Fibroblast of upper back skin (primary cell): ENCODE measurements at regions not wholly inside any gene's neighbourhood (a gene's known extent, or its start where the extent isn't known, plus 50 kb on each side); places are given as distances from the start of the nearest gene placed in this dataset.
"Not testable (repeated sequence)": the region's sequence is repeated elsewhere in the genome, so short reads cannot be mapped to it uniquely, and the experiment has no call there.

ENCODE experiments used
- DNase-seq: peaks from one replicate; pipeline ENCODE4 v3.0.0-alpha.2; 2013

- DNase-seq: no peak
Measured at GRCh38 chr2:228507231-228507824, 325.8 kb upstream of the SPHKAP start.

- DNase-seq: no peak
Measured at GRCh38 chr2:228503731-228504130, 322.2 kb upstream of the SPHKAP start.

- DNase-seq: no peak
Measured at GRCh38 chr2:228493852-228494251, 312.4 kb upstream of the SPHKAP start.

GRCh38 chr2:228479014-228479413 is 297.5 kb upstream of the SPHKAP start:
- DNase-seq: no peak

GRCh38 chr2:228474466-228474865 is 293.0 kb upstream of the SPHKAP start:
- peak; percentile 44 for DNase-seq

- DNase-seq: no peak
Measured at GRCh38 chr2:228469721-228470120, 288.2 kb upstream of the SPHKAP start.

GRCh38 chr2:228466851-228467250 is 285.4 kb upstream of the SPHKAP start:
- DNase-seq: no peak

GRCh38 chr2:228465408-228465807 is 283.9 kb upstream of the SPHKAP start:
- DNase-seq: no peak

- DNase-seq: no peak
Measured at GRCh38 chr2:228458364-228458763, 276.9 kb upstream of the SPHKAP start.

GRCh38 chr2:228447266-228447915 is 265.9 kb upstream of the SPHKAP start:
- DNase-seq: no peak

GRCh38 chr2:228446734-228447133 is 265.2 kb upstream of the SPHKAP start:
- DNase-seq: peak; percentile 7

GRCh38 chr2:228444161-228444560 is 262.7 kb upstream of the SPHKAP start:
- no peak for DNase-seq

- DNase-seq: no peak
Measured at GRCh38 chr2:228433721-228434120, 252.2 kb upstream of the SPHKAP start.

GRCh38 chr2:228432116-228432515 is 250.6 kb upstream of the SPHKAP start:
- DNase-seq: no peak

GRCh38 chr2:228430986-228431385 is 249.5 kb upstream of the SPHKAP start:
- no peak for DNase-seq

GRCh38 chr2:228426502-228427216 is 245.2 kb upstream of the SPHKAP start:
- no peak for DNase-seq

GRCh38 chr2:228425411-228426060 is 244.0 kb upstream of the SPHKAP start:
- DNase-seq: not testable (repeated sequence)

GRCh38 chr2:228417956-228418355 is 236.5 kb upstream of the SPHKAP start:
- no peak for DNase-seq

GRCh38 chr2:228417526-228417925 is 236.0 kb upstream of the SPHKAP start:
- DNase-seq: no peak

GRCh38 chr2:228410061-228410460 is 228.6 kb upstream of the SPHKAP start:
- no peak for DNase-seq

GRCh38 chr2:228409493-228409892 is 228.0 kb upstream of the SPHKAP start:
- no peak for DNase-seq

- no peak for DNase-seq
Measured at GRCh38 chr2:228408529-228409227, 227.2 kb upstream of the SPHKAP start.

GRCh38 chr2:228407821-228408220 is 226.3 kb upstream of the SPHKAP start:
- DNase-seq: no peak
